ENCODE measurements at regions not wholly inside any gene's neighbourhood (a gene's known extent, or its start where the extent isn't known, plus 50 kb on each side); places are given as distances from the start of the nearest gene placed in this dataset.

DNA sequence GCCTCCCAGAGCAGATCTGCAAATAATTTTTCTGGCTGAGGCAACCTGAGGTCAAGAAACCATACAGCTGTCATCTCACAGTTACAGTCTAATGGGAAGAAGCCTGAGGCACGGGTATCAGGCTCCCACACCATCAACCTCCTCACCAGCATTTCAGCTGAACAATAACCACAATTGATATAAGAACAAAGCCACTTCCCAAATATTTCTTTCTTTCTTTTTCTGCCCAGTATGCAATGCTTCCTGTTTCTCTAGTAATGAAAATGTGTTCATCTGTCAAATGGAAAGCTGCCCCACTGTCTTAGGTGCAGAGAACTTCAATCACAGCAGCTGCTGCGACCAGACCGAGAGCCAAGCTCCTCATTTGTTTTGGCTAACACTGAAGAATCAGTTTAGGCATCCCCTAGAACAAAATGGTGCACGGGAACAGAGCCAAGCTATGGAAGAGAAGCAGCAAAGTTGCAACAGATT is 108.4 kb downstream of the BLID start (continued):
- TF ChIP-seq SRF (IDR thresholded peaks at IDR 0.05; ENCODE audit: low read depth), result no peak
- no peak for TF ChIP-seq EZH2 (IDR thresholded peaks at IDR 0.05)
- TF ChIP-seq SP1 (IDR thresholded peaks at IDR 0.05; ENCODE audit: low read depth), result no peak

DNA sequence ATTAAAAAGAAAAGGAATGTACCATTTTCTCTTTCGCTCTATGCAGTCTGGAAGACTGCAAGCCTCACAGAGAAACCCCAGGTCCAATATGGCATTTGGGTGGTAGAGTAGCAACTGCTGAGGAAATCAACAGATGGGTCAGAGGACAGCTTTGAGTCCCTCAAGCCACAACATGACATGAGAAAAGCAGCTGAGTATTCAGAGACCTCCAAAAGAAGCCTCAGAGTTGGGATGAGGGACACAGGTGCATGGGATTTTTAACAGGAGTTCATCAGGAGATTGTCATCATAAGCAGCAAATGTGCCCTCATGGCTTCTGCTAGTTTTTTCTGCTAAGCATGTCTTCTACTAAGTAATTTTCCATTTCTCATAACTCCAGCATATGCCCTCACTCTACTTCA is 111.6 kb downstream of the BLID start:
- ATAC-seq (no peak), DNase-seq (ENCODE audit: low read depth, low spot score) (no peak)
- H3K4me2 ChIP-seq (ENCODE audit: low read length), result no peak overlapping the region
- no peak overlapping the region for H2AFZ ChIP-seq (ENCODE audit: low read depth, low read length, poor library complexity, severe bottlenecking)
- no peaks in the 10 kb centered on the region for H4K20me1 ChIP-seq (ENCODE audit: insufficient read depth)
- POLR2A ChIA-PET, result no interaction called here
- BruUV-seq (replicated peaks), result no TSS peak
- CTCF ChIA-PET, result no interaction called here
- RAD21 ChIA-PET (ENCODE audit: low non-redundant PET in 1 of 2, low total read pairs in 2 of 2, uncharacterized antibody in 2 of 2, unreplicated experiment in 2 of 2), result no interaction called here
- TF ChIP-seq ELF1 (IDR thresholded peaks at IDR 0.05; ENCODE audit: borderline replicate concordance, low read depth) (no peak), POLR2AphosphoS5 (IDR thresholded peaks at IDR 0.05; ENCODE audit: low read depth, low read length) (0 out of 2 replicates have a peak, but pooled peaks have one; percentile 13)
- H3K9me3 ChIP-seq (ENCODE audit: control insufficient read depth in 1 of 2, insufficient read depth in 1 of 2, low read depth in 1 of 2, low read length in 2 of 2), result no peaks in the 10 kb centered on the region
- H3K9me2 ChIP-seq (ENCODE audit: insufficient read depth), result no peaks in the 10 kb centered on the region
- intact Hi-C loops (cut with micrococcal nuclease), result no loop called here
- H3K4me1 ChIP-seq (ENCODE audit: control insufficient read depth in 1 of 2, insufficient read depth in 2 of 2, low read length in 2 of 2), result no peaks in the 10 kb centered on the region
- peaks cover 10% of the 10 kb centered on the region for H3K79me2 ChIP-seq (ENCODE audit: insufficient read depth, low read length)
- no peak overlapping the region for H3K9ac ChIP-seq (ENCODE audit: low read length)
- H3K27me3 ChIP-seq (ENCODE audit: insufficient read depth, low read length), result no peaks in the 10 kb centered on the region
- H3K4me3 ChIP-seq (replicated peaks in 1 of 2; ENCODE audit: low read depth in 1 of 2, low read length in 2 of 2), result no peak overlapping the region
- no peak overlapping the region for H3K27ac ChIP-seq (ENCODE audit: low read depth, low read length)
- H3K36me3 ChIP-seq (ENCODE audit: control insufficient read depth in 1 of 2, insufficient read depth in 2 of 2, low read length in 2 of 2), result 0 out of 4 replicates have a peak, but pooled peaks cover 0 to 2% of the 10 kb centered on the region in 2 experiments

DNA sequence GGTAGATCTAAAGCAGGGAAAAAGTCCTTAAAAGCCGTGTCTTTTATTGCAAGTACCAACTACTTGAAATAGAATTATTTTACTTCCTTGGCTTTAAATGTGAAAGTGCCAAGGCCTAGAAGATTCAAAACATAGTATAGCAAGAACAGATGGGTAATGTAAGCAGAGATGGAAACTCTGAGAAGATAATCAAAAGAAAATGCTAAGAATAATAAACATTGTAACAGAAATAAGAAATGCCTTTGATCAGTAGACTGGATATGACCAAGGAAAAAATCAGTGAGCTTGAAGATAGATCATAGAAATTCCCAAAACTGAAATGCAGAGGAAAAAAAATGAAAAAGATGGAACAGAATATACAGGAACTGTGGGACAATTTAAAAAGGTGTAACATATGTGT is 113.1 kb downstream of the BLID start:
- Histone ChIP-seq H2AFZ (ENCODE audit: low read depth, low read length, poor library complexity, severe bottlenecking) (no peak overlapping the region), H3K4me2 (ENCODE audit: low read length) (no peak overlapping the region), H3K36me3 (ENCODE audit: control insufficient read depth in 1 of 2, insufficient read depth in 2 of 2, low read length in 2 of 2) (0 out of 4 replicates have a peak, but pooled peaks cover 0 to 2% of the 10 kb centered on the region in 2 experiments), H3K4me1 (ENCODE audit: control insufficient read depth in 1 of 2, insufficient read depth in 2 of 2, low read length in 2 of 2) (no peaks in the 10 kb centered on the region), H3K27me3 (ENCODE audit: insufficient read depth, low read length) (no peaks in the 10 kb centered on the region), H3K9ac (ENCODE audit: low read length) (no peak overlapping the region), H3K4me3 (replicated peaks in 1 of 2; ENCODE audit: low read depth in 1 of 2, low read length in 2 of 2) (no peak overlapping the region), H3K79me2 (ENCODE audit: insufficient read depth, low read length) (peaks cover 15% of the 10 kb centered on the region), H3K27ac (ENCODE audit: low read depth, low read length) (no peak overlapping the region), H4K20me1 (ENCODE audit: insufficient read depth) (no peaks in the 10 kb centered on the region), H3K9me3 (ENCODE audit: control insufficient read depth in 1 of 2, insufficient read depth in 1 of 2, low read depth in 1 of 2, low read length in 2 of 2) (no peaks in the 10 kb centered on the region), H3K9me2 (ENCODE audit: insufficient read depth) (no peaks in the 10 kb centered on the region)
- ChIA-PET RAD21 (ENCODE audit: low non-redundant PET in 1 of 2, low total read pairs in 2 of 2, uncharacterized antibody in 2 of 2, unreplicated experiment in 2 of 2) (no interaction called here), POLR2A (no interaction called here), CTCF (no interaction called here)
- BruUV-seq (replicated peaks), result no TSS peak
- intact Hi-C loops (cut with micrococcal nuclease), result no loop called here
- DNase-seq (ENCODE audit: low read depth, low spot score) (no peak), ATAC-seq (no peak)
- TF ChIP-seq, protein P1, sequence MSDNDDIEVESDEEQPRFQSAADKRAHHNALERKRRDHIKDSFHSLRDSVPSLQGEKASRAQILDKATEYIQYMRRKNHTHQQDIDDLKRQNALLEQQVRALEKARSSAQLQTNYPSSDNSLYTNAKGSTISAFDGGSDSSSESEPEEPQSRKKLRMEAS (IDR thresholded peaks at IDR 0.05), result no peak
- TF ChIP-seq YY1 (IDR thresholded peaks at IDR 0.05; ENCODE audit: extremely low read depth, insufficient replicate concordance, low read depth, low read length) (no peak), SRF (IDR thresholded peaks at IDR 0.05; ENCODE audit: low read depth) (no peak), SIN3A (IDR thresholded peaks at IDR 0.05; ENCODE audit: low read depth) (no peak), EZH2phosphoT487 (IDR thresholded peaks at IDR 0.05; ENCODE audit: borderline replicate concordance) (no peak), TCF7L2 (IDR thresholded peaks at IDR 0.05; ENCODE audit: borderline replicate concordance, extremely low read depth, insufficient read depth, insufficient read length) (no peak)
- TF ChIP-seq, protein P2, sequence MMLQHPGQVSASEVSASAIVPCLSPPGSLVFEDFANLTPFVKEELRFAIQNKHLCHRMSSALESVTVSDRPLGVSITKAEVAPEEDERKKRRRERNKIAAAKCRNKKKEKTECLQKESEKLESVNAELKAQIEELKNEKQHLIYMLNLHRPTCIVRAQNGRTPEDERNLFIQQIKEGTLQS (IDR thresholded peaks at IDR 0.05), result no peak
- TF ChIP-seq, protein P3, sequence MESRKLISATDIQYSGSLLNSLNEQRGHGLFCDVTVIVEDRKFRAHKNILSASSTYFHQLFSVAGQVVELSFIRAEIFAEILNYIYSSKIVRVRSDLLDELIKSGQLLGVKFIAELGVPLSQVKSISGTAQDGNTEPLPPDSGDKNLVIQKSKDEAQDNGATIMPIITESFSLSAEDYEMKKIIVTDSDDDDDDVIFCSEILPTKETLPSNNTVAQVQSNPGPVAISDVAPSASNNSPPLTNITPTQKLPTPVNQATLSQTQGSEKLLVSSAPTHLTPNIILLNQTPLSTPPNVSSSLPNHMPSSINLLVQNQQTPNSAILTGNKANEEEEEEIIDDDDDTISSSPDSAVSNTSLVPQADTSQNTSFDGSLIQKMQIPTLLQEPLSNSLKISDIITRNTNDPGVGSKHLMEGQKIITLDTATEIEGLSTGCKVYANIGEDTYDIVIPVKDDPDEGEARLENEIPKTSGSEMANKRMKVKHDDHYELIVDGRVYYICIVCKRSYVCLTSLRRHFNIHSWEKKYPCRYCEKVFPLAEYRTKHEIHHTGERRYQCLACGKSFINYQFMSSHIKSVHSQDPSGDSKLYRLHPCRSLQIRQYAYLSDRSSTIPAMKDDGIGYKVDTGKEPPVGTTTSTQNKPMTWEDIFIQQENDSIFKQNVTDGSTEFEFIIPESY (IDR thresholded peaks at IDR 0.05; ENCODE audit: extremely low read depth, insufficient replicate concordance, low read length), result no peak
- TF ChIP-seq, protein P4, sequence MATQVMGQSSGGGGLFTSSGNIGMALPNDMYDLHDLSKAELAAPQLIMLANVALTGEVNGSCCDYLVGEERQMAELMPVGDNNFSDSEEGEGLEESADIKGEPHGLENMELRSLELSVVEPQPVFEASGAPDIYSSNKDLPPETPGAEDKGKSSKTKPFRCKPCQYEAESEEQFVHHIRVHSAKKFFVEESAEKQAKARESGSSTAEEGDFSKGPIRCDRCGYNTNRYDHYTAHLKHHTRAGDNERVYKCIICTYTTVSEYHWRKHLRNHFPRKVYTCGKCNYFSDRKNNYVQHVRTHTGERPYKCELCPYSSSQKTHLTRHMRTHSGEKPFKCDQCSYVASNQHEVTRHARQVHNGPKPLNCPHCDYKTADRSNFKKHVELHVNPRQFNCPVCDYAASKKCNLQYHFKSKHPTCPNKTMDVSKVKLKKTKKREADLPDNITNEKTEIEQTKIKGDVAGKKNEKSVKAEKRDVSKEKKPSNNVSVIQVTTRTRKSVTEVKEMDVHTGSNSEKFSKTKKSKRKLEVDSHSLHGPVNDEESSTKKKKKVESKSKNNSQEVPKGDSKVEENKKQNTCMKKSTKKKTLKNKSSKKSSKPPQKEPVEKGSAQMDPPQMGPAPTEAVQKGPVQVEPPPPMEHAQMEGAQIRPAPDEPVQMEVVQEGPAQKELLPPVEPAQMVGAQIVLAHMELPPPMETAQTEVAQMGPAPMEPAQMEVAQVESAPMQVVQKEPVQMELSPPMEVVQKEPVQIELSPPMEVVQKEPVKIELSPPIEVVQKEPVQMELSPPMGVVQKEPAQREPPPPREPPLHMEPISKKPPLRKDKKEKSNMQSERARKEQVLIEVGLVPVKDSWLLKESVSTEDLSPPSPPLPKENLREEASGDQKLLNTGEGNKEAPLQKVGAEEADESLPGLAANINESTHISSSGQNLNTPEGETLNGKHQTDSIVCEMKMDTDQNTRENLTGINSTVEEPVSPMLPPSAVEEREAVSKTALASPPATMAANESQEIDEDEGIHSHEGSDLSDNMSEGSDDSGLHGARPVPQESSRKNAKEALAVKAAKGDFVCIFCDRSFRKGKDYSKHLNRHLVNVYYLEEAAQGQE (IDR thresholded peaks at IDR 0.05; ENCODE audit: low read depth), result no peak

Measured in HCT116 (cell line).